ENCODE measurements at regions not wholly inside any gene's neighbourhood (a gene's known extent, or its start where the extent isn't known, plus 50 kb on each side); places are given as distances from the start of the nearest gene placed in this dataset.

GRCh38 chr4:121256887-121257466 lies 92.9 kb upstream of the TNIP3 start:
- no peak for TF ChIP-seq CTCF (IDR thresholded peaks at IDR 0.05)
- TF ChIP-seq POLR2A (IDR thresholded peaks at IDR 0.05) = no peak

All from right lobe of liver (tissue), 4 donors.